ENCODE measurements at regions not wholly inside any gene's neighbourhood (a gene's known extent, or its start where the extent isn't known, plus 50 kb on each side); places are given as distances from the start of the nearest gene placed in this dataset.

DNA sequence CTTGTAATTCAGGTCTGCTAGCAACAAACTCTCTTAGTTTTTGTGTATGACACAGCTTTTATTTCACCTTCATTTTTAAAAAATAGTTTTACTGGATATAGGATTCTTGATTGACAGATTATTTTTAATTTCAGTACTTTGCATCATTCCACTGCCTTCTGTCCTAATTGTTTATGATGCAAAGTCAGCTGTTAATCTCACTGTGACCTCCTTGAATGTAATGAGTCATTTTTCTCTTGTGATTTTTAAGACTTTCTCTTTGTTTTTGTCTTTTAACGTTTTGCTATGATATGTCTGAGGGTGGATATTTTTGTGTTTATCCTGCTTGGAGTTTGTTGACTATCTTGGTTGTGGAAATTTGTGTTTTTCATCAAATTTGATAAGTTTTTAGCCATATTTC lies 126.3 kb upstream of the FBXO33 start:
- H3K27me3 ChIP-seq (ENCODE audit: insufficient read depth, low read length): no peaks in the 10 kb centered on the region
- intact Hi-C loops (cut with micrococcal nuclease): no loop called here
- ATAC-seq: no peak
- H3K27ac ChIP-seq (ENCODE audit: low read depth, low read length): no peak overlapping the region
- ChIA-PET RAD21 (ENCODE audit: low non-redundant PET in 1 of 2, low total read pairs in 2 of 2, uncharacterized antibody in 2 of 2, unreplicated experiment in 2 of 2) (no interaction called here), CTCF (no interaction called here), POLR2A (no interaction called here)
- no peak overlapping the region for H3K9ac ChIP-seq (ENCODE audit: low read length)
- H3K4me2 ChIP-seq (ENCODE audit: low read length): no peak overlapping the region
- H3K36me3 ChIP-seq (ENCODE audit: control insufficient read depth in 1 of 2, insufficient read depth in 2 of 2, low read length in 2 of 2): no peaks in the 10 kb centered on the region
- H2AFZ ChIP-seq (ENCODE audit: low read depth, low read length, poor library complexity, severe bottlenecking): no peak overlapping the region
- no peaks in the 10 kb centered on the region for H3K4me1 ChIP-seq (ENCODE audit: control insufficient read depth in 1 of 2, insufficient read depth in 2 of 2, low read length in 2 of 2)
- DNase-seq (ENCODE audit: low read depth, low spot score): no peak
- no TSS peak for BruUV-seq (replicated peaks)
- TF ChIP-seq CEBPB (IDR thresholded peaks at IDR 0.05; ENCODE audit: low read depth) (no peak), CBX3 (IDR thresholded peaks at IDR 0.05; ENCODE audit: low read depth) (peak; percentile 42; the same call in 1 of the 2 replicates)
- H3K9me2 ChIP-seq (ENCODE audit: insufficient read depth): no peaks in the 10 kb centered on the region
- H3K9me3 ChIP-seq (ENCODE audit: control insufficient read depth in 1 of 2, insufficient read depth in 1 of 2, low read depth in 1 of 2, low read length in 2 of 2): no peaks in the 10 kb centered on the region; a peak in 1 of 4 replicates
- H3K4me3 ChIP-seq (replicated peaks in 1 of 2; ENCODE audit: low read depth in 1 of 2, low read length in 2 of 2): no peak overlapping the region
- H4K20me1 ChIP-seq (ENCODE audit: insufficient read depth): no peaks in the 10 kb centered on the region
- H3K79me2 ChIP-seq (ENCODE audit: insufficient read depth, low read length): no peaks in the 10 kb centered on the region

DNA sequence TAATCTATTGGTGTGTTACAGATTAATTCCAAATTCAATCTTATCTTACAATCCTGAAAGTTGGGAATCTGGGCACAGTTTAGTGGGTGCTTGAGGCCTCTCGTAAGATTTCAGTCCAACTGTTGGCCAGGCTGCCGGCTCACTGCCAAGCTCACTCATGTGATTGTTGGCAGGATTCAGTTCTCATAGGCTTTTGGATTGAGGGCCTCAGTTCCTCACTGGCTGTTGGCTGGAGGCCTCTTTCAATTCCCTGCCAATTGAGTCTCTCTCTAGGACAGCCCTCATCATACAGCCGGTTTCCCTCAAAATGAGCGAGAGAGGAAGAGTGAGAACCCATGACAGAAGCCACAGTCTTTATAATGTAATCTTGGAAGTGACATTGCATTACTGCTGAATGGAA lies 123.5 kb upstream of the FBXO33 start:
- no peaks in the 10 kb centered on the region for H3K27me3 ChIP-seq (ENCODE audit: insufficient read depth, low read length)
- ATAC-seq (no peak), DNase-seq (ENCODE audit: low read depth, low spot score) (no peak)
- no peak overlapping the region for H3K4me2 ChIP-seq (ENCODE audit: low read length)
- TF ChIP-seq EZH2phosphoT487 (IDR thresholded peaks at IDR 0.05; ENCODE audit: borderline replicate concordance) (no peak), RAD21 (IDR thresholded peaks at IDR 0.05; ENCODE audit: low read depth) (no peak), FOSL1 (IDR thresholded peaks at IDR 0.05; ENCODE audit: low read depth) (no peak), ZFX (IDR thresholded peaks at IDR 0.05) (no peak), TCF7L2 (IDR thresholded peaks at IDR 0.05; ENCODE audit: borderline replicate concordance, extremely low read depth, insufficient read depth, insufficient read length) (no peak), ZBTB33 (IDR thresholded peaks at IDR 0.05; ENCODE audit: extremely low read depth, insufficient replicate concordance, low read length) (no peak), SRF (IDR thresholded peaks at IDR 0.05; ENCODE audit: low read depth) (no peak), ZNF274 (IDR thresholded peaks at IDR 0.05; ENCODE audit: low read depth, low read length) (no peak), YY1 (IDR thresholded peaks at IDR 0.05; ENCODE audit: extremely low read depth, insufficient replicate concordance, low read depth, low read length) (no peak), CEBPB (IDR thresholded peaks at IDR 0.05; ENCODE audit: low read depth) (no peak), ATF3 (IDR thresholded peaks at IDR 0.05) (no peak)
- TF ChIP-seq, protein P1, sequence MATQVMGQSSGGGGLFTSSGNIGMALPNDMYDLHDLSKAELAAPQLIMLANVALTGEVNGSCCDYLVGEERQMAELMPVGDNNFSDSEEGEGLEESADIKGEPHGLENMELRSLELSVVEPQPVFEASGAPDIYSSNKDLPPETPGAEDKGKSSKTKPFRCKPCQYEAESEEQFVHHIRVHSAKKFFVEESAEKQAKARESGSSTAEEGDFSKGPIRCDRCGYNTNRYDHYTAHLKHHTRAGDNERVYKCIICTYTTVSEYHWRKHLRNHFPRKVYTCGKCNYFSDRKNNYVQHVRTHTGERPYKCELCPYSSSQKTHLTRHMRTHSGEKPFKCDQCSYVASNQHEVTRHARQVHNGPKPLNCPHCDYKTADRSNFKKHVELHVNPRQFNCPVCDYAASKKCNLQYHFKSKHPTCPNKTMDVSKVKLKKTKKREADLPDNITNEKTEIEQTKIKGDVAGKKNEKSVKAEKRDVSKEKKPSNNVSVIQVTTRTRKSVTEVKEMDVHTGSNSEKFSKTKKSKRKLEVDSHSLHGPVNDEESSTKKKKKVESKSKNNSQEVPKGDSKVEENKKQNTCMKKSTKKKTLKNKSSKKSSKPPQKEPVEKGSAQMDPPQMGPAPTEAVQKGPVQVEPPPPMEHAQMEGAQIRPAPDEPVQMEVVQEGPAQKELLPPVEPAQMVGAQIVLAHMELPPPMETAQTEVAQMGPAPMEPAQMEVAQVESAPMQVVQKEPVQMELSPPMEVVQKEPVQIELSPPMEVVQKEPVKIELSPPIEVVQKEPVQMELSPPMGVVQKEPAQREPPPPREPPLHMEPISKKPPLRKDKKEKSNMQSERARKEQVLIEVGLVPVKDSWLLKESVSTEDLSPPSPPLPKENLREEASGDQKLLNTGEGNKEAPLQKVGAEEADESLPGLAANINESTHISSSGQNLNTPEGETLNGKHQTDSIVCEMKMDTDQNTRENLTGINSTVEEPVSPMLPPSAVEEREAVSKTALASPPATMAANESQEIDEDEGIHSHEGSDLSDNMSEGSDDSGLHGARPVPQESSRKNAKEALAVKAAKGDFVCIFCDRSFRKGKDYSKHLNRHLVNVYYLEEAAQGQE (IDR thresholded peaks at IDR 0.05; ENCODE audit: low read depth): no peak
- no peak overlapping the region for H2AFZ ChIP-seq (ENCODE audit: low read depth, low read length, poor library complexity, severe bottlenecking)
- no peaks in the 10 kb centered on the region for H3K36me3 ChIP-seq (ENCODE audit: control insufficient read depth in 1 of 2, insufficient read depth in 2 of 2, low read length in 2 of 2)
- H3K9me2 ChIP-seq (ENCODE audit: insufficient read depth): no peaks in the 10 kb centered on the region
- POLR2A ChIA-PET: no interaction called here
- no peaks in the 10 kb centered on the region for H3K4me1 ChIP-seq (ENCODE audit: control insufficient read depth in 1 of 2, insufficient read depth in 2 of 2, low read length in 2 of 2)
- no TSS peak for BruUV-seq (replicated peaks)
- H3K4me3 ChIP-seq (replicated peaks in 1 of 2; ENCODE audit: low read depth in 1 of 2, low read length in 2 of 2): no peak overlapping the region
- no peaks in the 10 kb centered on the region for H4K20me1 ChIP-seq (ENCODE audit: insufficient read depth)
- CTCF ChIA-PET: no interaction called here
- intact Hi-C loops (cut with micrococcal nuclease): no loop called here
- RAD21 ChIA-PET (ENCODE audit: low non-redundant PET in 1 of 2, low total read pairs in 2 of 2, uncharacterized antibody in 2 of 2, unreplicated experiment in 2 of 2): no interaction called here
- H3K27ac ChIP-seq (ENCODE audit: low read depth, low read length): no peak overlapping the region
- H3K9ac ChIP-seq (ENCODE audit: low read length): no peak overlapping the region
- H3K79me2 ChIP-seq (ENCODE audit: insufficient read depth, low read length): no peaks in the 10 kb centered on the region
- no peaks in the 10 kb centered on the region; a peak in 1 of 4 replicates for H3K9me3 ChIP-seq (ENCODE audit: control insufficient read depth in 1 of 2, insufficient read depth in 1 of 2, low read depth in 1 of 2, low read length in 2 of 2)
